HCT116 (cell line): ENCODE measurements at regions not wholly inside any gene's neighbourhood (a gene's known extent, or its start where the extent isn't known, plus 50 kb on each side); places are given as distances from the start of the nearest gene placed in this dataset.

Experiments used
- ATAC-seq: fragments of 200-7000 bp; cut with Tn5 transposase; 2 replicates; pipeline ENCODE4 v1.9.1; 2020; ENCODE audit warnings: mild to moderate bottlenecking, moderate library complexity
- BruUV-seq: library from RNA; stranded (reverse); fragments of 400-500 nt; replicated peaks from 2 replicates; lab custom pipeline; 2021; lab: Mats Ljungman, UMichigan
- CTCF ChIA-PET: fragments of 300-600 bp; sonication (Branson Sonifier 250); formaldehyde crosslinking; loops from one replicate; lab custom pipeline; 2021; ENCODE audit warnings: antibody characterized with exemption; lab: Charles Lee
- POLR2A ChIA-PET: fragments of 300-600, 350-600 bp; sonication (Branson Sonifier 250); formaldehyde crosslinking; loops from one replicate; lab custom pipeline; 2021; ENCODE audit warnings: antibody characterized with exemption; lab: Charles Lee
- RAD21 ChIA-PET, 2 experiments: fragments of 300-600 bp; sonication (Branson Sonifier 250); formaldehyde crosslinking; loops; one replicate each; lab custom pipeline; 2023; ENCODE audit warnings: low total read pairs in 2 of 2; ENCODE audit not compliant: uncharacterized antibody in 2 of 2, unreplicated experiment in 2 of 2, low non-redundant PET in 1 of 2; lab: Charles Lee
- DNase-seq: peaks from one replicate; pipeline ENCODE4 v3.0.0-alpha.2; 2010; ENCODE audit warnings: low read depth, low spot score
- H2AFZ ChIP-seq: fragments of 200-600 bp; shearing (Covaris generic), sonication (generic); 2 replicates; pipeline ENCODE4 v1.6.1; 2017; ENCODE audit warnings: low read depth, mixed run types, mixed read lengths, antibody characterized with exemption, low read length; ENCODE audit not compliant: poor library complexity, severe bottlenecking
- H3K27ac ChIP-seq: 2 replicates; pipeline ENCODE4 v1.5.1; 2012; ENCODE audit warnings: low read depth, low read length
- H3K27me3 ChIP-seq: fragments of 200-600 bp; sonication (generic); 2 replicates; pipeline ENCODE4 v1.6.1; 2016; ENCODE audit warnings: mixed run types, low read length, mixed read lengths; ENCODE audit not compliant: insufficient read depth
- H3K36me3 ChIP-seq, 2 experiments: fragments of 200-500 bp in 1 of 2; fragments of 200-600 bp in 1 of 2; sonication (Bioruptor generic) in 1 of 2; sonication (generic) in 1 of 2; 2 replicates each; pipeline versions ENCODE4 v1.5.1 to v1.6.1; 2014 to 2016; ENCODE audit warnings: low read length in 2 of 2, inconsistent platforms in 1 of 2, mixed read lengths in 1 of 2, mixed run types in 1 of 2; ENCODE audit not compliant: insufficient read depth in 2 of 2, control insufficient read depth in 1 of 2
- H3K4me1 ChIP-seq, 2 experiments: fragments of 200-600 bp in 1 of 2; sonication (generic) in 1 of 2; 2 replicates each; pipeline versions ENCODE4 v1.5.1 to v1.6.1; 2012 to 2017; ENCODE audit warnings: low read length in 2 of 2, inconsistent platforms in 1 of 2, mild to moderate bottlenecking in 1 of 2, mixed read lengths in 1 of 2, mixed run types in 1 of 2, moderate library complexity in 1 of 2; ENCODE audit not compliant: insufficient read depth in 2 of 2, control insufficient read depth in 1 of 2
- H3K4me2 ChIP-seq: fragments of 200-600 bp; sonication (generic); 2 replicates; pipeline ENCODE4 v1.6.1; 2017; ENCODE audit warnings: mixed run types, low read length, mixed read lengths
- H3K4me3 ChIP-seq, 2 experiments: fragments of 200-600 bp in 1 of 2; sonication (generic) in 1 of 2; replicated peaks in 1 of 2; 2 replicates each; pipeline ENCODE4 v1.5.1; 2011 to 2016; ENCODE audit warnings: low read length in 2 of 2, control low read depth in 1 of 2, low read depth in 1 of 2, mild to moderate bottlenecking in 1 of 2, mixed read lengths in 1 of 2, mixed run types in 1 of 2
- H3K79me2 ChIP-seq: fragments of 200-600 bp; sonication (generic); 2 replicates; pipeline ENCODE4 v1.6.1; 2017; ENCODE audit warnings: mild to moderate bottlenecking, mixed run types, low read length, moderate library complexity, mixed read lengths; ENCODE audit not compliant: insufficient read depth
- H3K9ac ChIP-seq: fragments of 200-600 bp; sonication (generic); 2 replicates; pipeline ENCODE4 v1.6.1; 2016; ENCODE audit warnings: low read length, mixed read lengths
- H3K9me2 ChIP-seq: fragments of 200-600 bp; sonication (generic), shearing (Covaris generic); 2 replicates; pipeline ENCODE4 v1.6.1; 2017; ENCODE audit warnings: mixed run types, mild to moderate bottlenecking, moderate library complexity; ENCODE audit not compliant: insufficient read depth
- H3K9me3 ChIP-seq, 2 experiments: fragments of 200-500 bp in 1 of 2; fragments of 200-600 bp in 1 of 2; sonication (Bioruptor generic) in 1 of 2; sonication (generic) in 1 of 2; 2 replicates each; pipeline ENCODE4 v1.6.1; 2014 to 2017; ENCODE audit warnings: low read length in 2 of 2, mixed read lengths in 2 of 2, inconsistent platforms in 1 of 2, low read depth in 1 of 2, mild to moderate bottlenecking in 1 of 2, mixed run types in 1 of 2, moderate library complexity in 1 of 2; ENCODE audit not compliant: control insufficient read depth in 1 of 2, insufficient read depth in 1 of 2
- H4K20me1 ChIP-seq: fragments of 200-600 bp; sonication (generic), shearing (Covaris generic); 2 replicates; pipeline ENCODE4 v1.6.1; 2017; ENCODE audit warnings: mixed run types, mild to moderate bottlenecking, moderate library complexity; ENCODE audit not compliant: insufficient read depth
- EGR1 ChIP-seq: IDR thresholded peaks from 2 replicates; pipeline ENCODE4 v1.6.1; 2012; ENCODE audit warnings: low read depth
- ELF1 ChIP-seq: IDR thresholded peaks from 2 replicates; pipeline ENCODE4 v1.6.1; 2012; ENCODE audit warnings: low read depth, borderline replicate concordance
- EZH2 ChIP-seq: fragments of 200-600 bp; sonication (generic); IDR thresholded peaks from 2 replicates; pipeline ENCODE4 v1.6.1; 2017; ENCODE audit warnings: antibody characterized with exemption, mixed run types
- EZH2phosphoT487 ChIP-seq: fragments of 200-600 bp; IDR thresholded peaks from 2 replicates; pipeline ENCODE4 v1.6.1; 2018; ENCODE audit warnings: antibody characterized with exemption, borderline replicate concordance
- FOSL1 ChIP-seq: IDR thresholded peaks from 2 replicates; pipeline ENCODE4 v1.6.1; 2012; ENCODE audit warnings: low read depth
- POLR2AphosphoS5 ChIP-seq: IDR thresholded peaks from 2 replicates; pipeline ENCODE4 v1.6.1; 2011; ENCODE audit warnings: mild to moderate bottlenecking, low read depth, low read length, moderate library complexity
- RAD21 ChIP-seq: IDR thresholded peaks from 2 replicates; pipeline ENCODE4 v1.6.1; 2012; ENCODE audit warnings: low read depth, mild to moderate bottlenecking
- SRF ChIP-seq: IDR thresholded peaks from 2 replicates; pipeline ENCODE4 v1.6.1; 2012; ENCODE audit warnings: low read depth
- YY1 ChIP-seq: IDR thresholded peaks from 2 replicates; pipeline ENCODE4 v1.6.1; 2011; ENCODE audit warnings: low read length, low read depth, moderate library complexity, mild to moderate bottlenecking; ENCODE audit not compliant: insufficient replicate concordance; ENCODE audit errors: extremely low read depth
- ZFX ChIP-seq: fragments of 450-650 bp; IDR thresholded peaks from 2 replicates; pipeline ENCODE4 v1.6.1; 2017
- intact Hi-C: fragments of 100-400 bp; cut with micrococcal nuclease; formaldehyde crosslinking; loops from 2 replicates; pipeline ENCODE4 v1.10.0; 2022
- TF ChIP-seq, protein P1 (sequence below): IDR thresholded peaks from 2 replicates; pipeline ENCODE4 v1.6.1; 2012
- TF ChIP-seq, protein P2 (sequence below): IDR thresholded peaks from 2 replicates; pipeline ENCODE4 v1.6.1; 2011; ENCODE audit warnings: mild to moderate bottlenecking, low read length, moderate library complexity; ENCODE audit not compliant: insufficient replicate concordance; ENCODE audit errors: extremely low read depth
- TF ChIP-seq, protein P3 (sequence below): IDR thresholded peaks from 2 replicates; pipeline ENCODE4 v1.6.1; 2012; ENCODE audit warnings: low read depth

DNA sequence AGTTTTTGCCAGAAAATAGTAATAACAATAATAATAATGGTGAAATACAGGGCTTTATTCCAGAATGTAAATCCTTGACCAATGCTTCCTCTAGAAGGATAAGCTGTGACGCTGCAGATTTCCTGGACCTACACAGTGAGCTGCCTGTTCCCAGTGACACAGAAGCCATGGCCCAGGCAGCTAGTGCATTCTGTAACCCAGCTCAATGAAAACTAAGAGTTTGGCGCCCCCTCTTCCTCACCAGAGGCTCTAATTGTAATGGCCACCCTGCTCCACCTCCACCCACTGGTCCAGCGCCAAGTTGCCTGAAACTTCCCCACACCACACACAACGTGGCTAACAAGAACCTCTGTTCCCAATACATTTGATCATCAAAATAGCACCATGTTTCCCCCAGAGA, 248.1 kb downstream of the CETN3 start (continued):
- TF ChIP-seq YY1 = peak; percentile 67
- TF ChIP-seq ZFX = no peak

- no peaks in the 10 kb centered on the region for H3K27me3 ChIP-seq
- BruUV-seq = no TSS peak
- ChIA-PET RAD21 (no interaction called here), POLR2A (no interaction called here), CTCF (no interaction called here)
- no peak overlapping the region for H2AFZ ChIP-seq
- H3K9ac ChIP-seq = no peak overlapping the region
- no peaks in the 10 kb centered on the region for H3K9me2 ChIP-seq
- intact Hi-C loops = no loop called here
- H3K36me3 ChIP-seq = no peaks in the 10 kb centered on the region
- no peaks in the 10 kb centered on the region for H3K9me3 ChIP-seq
- H4K20me1 ChIP-seq = no peaks in the 10 kb centered on the region
- no peaks in the 10 kb centered on the region for H3K4me1 ChIP-seq
- H3K79me2 ChIP-seq = no peaks in the 10 kb centered on the region
- H3K27ac ChIP-seq = no peak overlapping the region
- H3K4me2 ChIP-seq = no peak overlapping the region
- DNase-seq (no peak), ATAC-seq (no peak)
- TF ChIP-seq EGR1 (no peak), ELF1 (no peak), SRF (no peak), EZH2phosphoT487 (no peak), EZH2 (no peak), RAD21 (no peak), FOSL1 (no peak), POLR2AphosphoS5 (no peak)
- TF ChIP-seq, protein P1, sequence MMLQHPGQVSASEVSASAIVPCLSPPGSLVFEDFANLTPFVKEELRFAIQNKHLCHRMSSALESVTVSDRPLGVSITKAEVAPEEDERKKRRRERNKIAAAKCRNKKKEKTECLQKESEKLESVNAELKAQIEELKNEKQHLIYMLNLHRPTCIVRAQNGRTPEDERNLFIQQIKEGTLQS = no peak
- no peak overlapping the region for H3K4me3 ChIP-seq
Measured at GRCh38 chr5:90158131-90158530, 251.4 kb downstream of the CETN3 start.

- Histone ChIP-seq H3K79me2 (no peaks in the 10 kb centered on the region), H3K4me3 (no peak overlapping the region), H3K27ac (no peak overlapping the region), H3K4me2 (no peak overlapping the region), H3K9me3 (no peaks in the 10 kb centered on the region), H3K4me1 (no peaks in the 10 kb centered on the region), H4K20me1 (no peaks in the 10 kb centered on the region), H2AFZ (no peak overlapping the region), H3K36me3 (no peaks in the 10 kb centered on the region), H3K9me2 (no peaks in the 10 kb centered on the region), H3K27me3 (no peaks in the 10 kb centered on the region), H3K9ac (no peak overlapping the region)
- DNase-seq (no peak), ATAC-seq (no peak)
- ChIA-PET CTCF (no interaction called here), POLR2A (no interaction called here), RAD21 (no interaction called here)
- intact Hi-C loops = no loop called here
- no TSS peak for BruUV-seq
- TF ChIP-seq EZH2 (no peak), EZH2phosphoT487 (no peak), ZFX (no peak)
- TF ChIP-seq, protein P2, sequence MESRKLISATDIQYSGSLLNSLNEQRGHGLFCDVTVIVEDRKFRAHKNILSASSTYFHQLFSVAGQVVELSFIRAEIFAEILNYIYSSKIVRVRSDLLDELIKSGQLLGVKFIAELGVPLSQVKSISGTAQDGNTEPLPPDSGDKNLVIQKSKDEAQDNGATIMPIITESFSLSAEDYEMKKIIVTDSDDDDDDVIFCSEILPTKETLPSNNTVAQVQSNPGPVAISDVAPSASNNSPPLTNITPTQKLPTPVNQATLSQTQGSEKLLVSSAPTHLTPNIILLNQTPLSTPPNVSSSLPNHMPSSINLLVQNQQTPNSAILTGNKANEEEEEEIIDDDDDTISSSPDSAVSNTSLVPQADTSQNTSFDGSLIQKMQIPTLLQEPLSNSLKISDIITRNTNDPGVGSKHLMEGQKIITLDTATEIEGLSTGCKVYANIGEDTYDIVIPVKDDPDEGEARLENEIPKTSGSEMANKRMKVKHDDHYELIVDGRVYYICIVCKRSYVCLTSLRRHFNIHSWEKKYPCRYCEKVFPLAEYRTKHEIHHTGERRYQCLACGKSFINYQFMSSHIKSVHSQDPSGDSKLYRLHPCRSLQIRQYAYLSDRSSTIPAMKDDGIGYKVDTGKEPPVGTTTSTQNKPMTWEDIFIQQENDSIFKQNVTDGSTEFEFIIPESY = no peak
- TF ChIP-seq, protein P3, sequence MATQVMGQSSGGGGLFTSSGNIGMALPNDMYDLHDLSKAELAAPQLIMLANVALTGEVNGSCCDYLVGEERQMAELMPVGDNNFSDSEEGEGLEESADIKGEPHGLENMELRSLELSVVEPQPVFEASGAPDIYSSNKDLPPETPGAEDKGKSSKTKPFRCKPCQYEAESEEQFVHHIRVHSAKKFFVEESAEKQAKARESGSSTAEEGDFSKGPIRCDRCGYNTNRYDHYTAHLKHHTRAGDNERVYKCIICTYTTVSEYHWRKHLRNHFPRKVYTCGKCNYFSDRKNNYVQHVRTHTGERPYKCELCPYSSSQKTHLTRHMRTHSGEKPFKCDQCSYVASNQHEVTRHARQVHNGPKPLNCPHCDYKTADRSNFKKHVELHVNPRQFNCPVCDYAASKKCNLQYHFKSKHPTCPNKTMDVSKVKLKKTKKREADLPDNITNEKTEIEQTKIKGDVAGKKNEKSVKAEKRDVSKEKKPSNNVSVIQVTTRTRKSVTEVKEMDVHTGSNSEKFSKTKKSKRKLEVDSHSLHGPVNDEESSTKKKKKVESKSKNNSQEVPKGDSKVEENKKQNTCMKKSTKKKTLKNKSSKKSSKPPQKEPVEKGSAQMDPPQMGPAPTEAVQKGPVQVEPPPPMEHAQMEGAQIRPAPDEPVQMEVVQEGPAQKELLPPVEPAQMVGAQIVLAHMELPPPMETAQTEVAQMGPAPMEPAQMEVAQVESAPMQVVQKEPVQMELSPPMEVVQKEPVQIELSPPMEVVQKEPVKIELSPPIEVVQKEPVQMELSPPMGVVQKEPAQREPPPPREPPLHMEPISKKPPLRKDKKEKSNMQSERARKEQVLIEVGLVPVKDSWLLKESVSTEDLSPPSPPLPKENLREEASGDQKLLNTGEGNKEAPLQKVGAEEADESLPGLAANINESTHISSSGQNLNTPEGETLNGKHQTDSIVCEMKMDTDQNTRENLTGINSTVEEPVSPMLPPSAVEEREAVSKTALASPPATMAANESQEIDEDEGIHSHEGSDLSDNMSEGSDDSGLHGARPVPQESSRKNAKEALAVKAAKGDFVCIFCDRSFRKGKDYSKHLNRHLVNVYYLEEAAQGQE = no peak
Measured at GRCh38 chr5:90153031-90153430, 256.5 kb downstream of the CETN3 start.
